ENCODE measurements at regions not wholly inside any gene's neighbourhood (a gene's known extent, or its start where the extent isn't known, plus 50 kb on each side); places are given as distances from the start of the nearest gene placed in this dataset.

GRCh38 chr12:130104571-130105106 lies 57.6 kb upstream of the FZD10 start:
- DNase-seq = no peak

GRCh38 chr12:130109062-130109945 lies 53.0 kb upstream of the FZD10 start:
- no peak for DNase-seq

GRCh38 chr12:130110914-130111313 lies 51.4 kb upstream of the FZD10 start:
- no peak for DNase-seq

- no peak for DNase-seq
Measured at GRCh38 chr12:130111965-130112496, 50.2 kb upstream of the FZD10 start.
